T-cell (primary cell): ENCODE measurements at regions not wholly inside any gene's neighbourhood (a gene's known extent, or its start where the extent isn't known, plus 50 kb on each side); places are given as distances from the start of the nearest gene placed in this dataset.
"Not testable (repeated sequence)": the region's sequence is repeated elsewhere in the genome, so short reads cannot be mapped to it uniquely, and the experiment has no call there.

Experiments used
- ATAC-seq, 4 experiments: fragments of 200-7000 bp in 3 of 4; fragments of 150-1000 bp in 1 of 4; cut with Tn5 transposase; replicated peaks in 1 of 4; 1 replicate in 3 of 4; 2 replicates in 1 of 4; pipeline ENCODE4 v1.10.0; 2021; ENCODE audit warnings: moderate library complexity in 3 of 4, mild to moderate bottlenecking in 2 of 4, moderate number of reproducible peaks in 1 of 4
- CTCF ChIA-PET, 2 donors: fragments of 300-600 bp; sonication (Branson Sonifier 250); formaldehyde crosslinking; loops; one replicate each; lab custom pipeline; 2022; ENCODE audit warnings: antibody characterized with exemption in 2 of 2; lab: Charles Lee
- POLR2A ChIA-PET, 2 donors: fragments of 300-600 bp; sonication (Branson Sonifier 250); formaldehyde crosslinking; loops; one replicate each; lab custom pipeline; 2022; ENCODE audit warnings: antibody characterized with exemption in 2 of 2; lab: Charles Lee
- DNase-seq, 35 experiments: peaks; one replicate each; pipeline versions ENCODE4 v3.0.0 to v3.0.0-alpha.2; 2013 to 2023
- H3K27ac ChIP-seq: one replicate; pipeline ENCODE4 v1.5.1; 2013; ENCODE audit warnings: low read length
- H3K27me3 ChIP-seq, 2 experiments: replicated peaks in 1 of 2; 1 replicate in 1 of 2; 2 replicates in 1 of 2; pipeline versions ENCODE4 v1.6.1 to v1.7.0; 2013; ENCODE audit warnings: low read length in 1 of 2, mixed read lengths in 1 of 2; ENCODE audit not compliant: control insufficient read depth in 2 of 2, insufficient read depth in 2 of 2; ENCODE audit errors: extremely low read depth in 1 of 2
- H3K36me3 ChIP-seq, 2 donors: 1 replicate in 1 of 2; 2 replicates in 1 of 2; pipeline versions ENCODE4 v1.6.1 to v1.7.0; 2013; ENCODE audit warnings: low read length in 1 of 2; ENCODE audit not compliant: control insufficient read depth in 2 of 2, insufficient read depth in 1 of 2; ENCODE audit errors: extremely low read depth in 1 of 2
- H3K4me1 ChIP-seq, 2 experiments: 1 replicate in 1 of 2; 2 replicates in 1 of 2; pipeline versions ENCODE4 v1.6.1 to v1.7.0; 2013; ENCODE audit warnings: low read length in 2 of 2, mixed read lengths in 1 of 2; ENCODE audit not compliant: insufficient read depth in 2 of 2, control insufficient read depth in 1 of 2; ENCODE audit errors: extremely low read depth in 1 of 2
- H3K4me3 ChIP-seq, 2 donors: 1 replicate in 1 of 2; 2 replicates in 1 of 2; pipeline versions ENCODE4 v1.5.1 to v1.7.0; 2013; ENCODE audit warnings: mild to moderate bottlenecking in 2 of 2, low read length in 1 of 2, moderate library complexity in 1 of 2; ENCODE audit not compliant: control insufficient read depth in 1 of 2; ENCODE audit errors: extremely low read depth in 1 of 2
- H3K9me3 ChIP-seq: 2 replicates; pipeline ENCODE4 v1.7.0; 2013
- H3K27ac Mint-ChIP-seq, 2 donors: one replicate each; pipeline ENCODE4 v1.8.0; 2020 to 2021; ENCODE audit warnings: mild to moderate bottlenecking in 2 of 2, mixed read lengths in 2 of 2
- H3K27me3 Mint-ChIP-seq, 2 donors: one replicate each; pipeline ENCODE4 v1.8.0; 2021 to 2022; ENCODE audit warnings: mixed read lengths in 2 of 2
- H3K36me3 Mint-ChIP-seq: one replicate; pipeline ENCODE4 v1.8.0; 2021; ENCODE audit warnings: mixed read lengths
- H3K4me1 Mint-ChIP-seq, 3 donors: one replicate each; pipeline ENCODE4 v1.8.0; 2020 to 2022; ENCODE audit warnings: mixed read lengths in 3 of 3, mild to moderate bottlenecking in 1 of 3
- H3K4me3 Mint-ChIP-seq, 3 donors: one replicate each; pipeline ENCODE4 v1.8.0; 2020 to 2022; ENCODE audit warnings: mild to moderate bottlenecking in 3 of 3, mixed read lengths in 3 of 3, moderate library complexity in 3 of 3
- H3K9me3 Mint-ChIP-seq, 3 donors: one replicate each; pipeline ENCODE4 v1.8.0; 2020 to 2022; ENCODE audit warnings: mixed read lengths in 3 of 3
- WGBS: methylation state at CpG from one replicate; pipeline ENCODE4 v1.1.5; 2013; ENCODE audit warnings: missing lambda C conversion rate; ENCODE audit not compliant: insufficient coverage; 5-methylcytosine and 5-hydroxymethylcytosine counted together

DNA sequence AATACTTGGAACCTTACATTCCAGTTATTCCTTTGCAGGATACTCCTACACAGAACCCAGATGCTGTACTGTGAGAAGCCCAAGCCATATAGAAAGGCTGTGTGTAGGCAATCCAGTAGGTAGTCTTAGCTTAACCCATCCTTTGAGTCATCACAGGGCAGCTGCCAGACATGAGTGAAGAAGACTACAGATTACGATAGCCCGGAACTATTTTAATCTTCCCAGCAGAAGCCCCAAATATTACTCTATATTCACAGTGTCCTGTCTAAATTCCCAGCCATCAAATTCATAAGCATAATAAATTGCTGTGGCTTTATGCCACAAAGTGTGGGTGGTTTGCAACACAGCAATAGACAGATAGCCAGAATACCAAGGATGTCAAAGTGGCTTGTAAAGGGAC, 474.1 kb upstream of the STEAP1 start:
- no peak overlapping the region for H3K4me3 Mint-ChIP-seq
- H3K4me1 Mint-ChIP-seq = no peaks in the 10 kb centered on the region
- no peaks in the 10 kb centered on the region for H3K36me3 Mint-ChIP-seq
- ATAC-seq (no peak), DNase-seq (no peak)
- Histone ChIP-seq H3K9me3 (no peaks in the 10 kb centered on the region), H3K27me3 (no peaks in the 10 kb centered on the region), H3K4me3 (no peak overlapping the region), H3K36me3 (no peaks in the 10 kb centered on the region), H3K27ac (no peak overlapping the region), H3K4me1 (no peaks in the 10 kb centered on the region)
- H3K9me3 Mint-ChIP-seq = peaks cover 9 to 20% (median 16%) of the 10 kb centered on the region in 3 donors
- WGBS = no CpG with 5 or more reads among the region's 2 CpGs
- peaks cover 0 to 7% of the 10 kb centered on the region in 2 donors for H3K27me3 Mint-ChIP-seq
- POLR2A ChIA-PET = no interaction called here
- H3K27ac Mint-ChIP-seq = no peak overlapping the region
- CTCF ChIA-PET = no interaction called here

DNA sequence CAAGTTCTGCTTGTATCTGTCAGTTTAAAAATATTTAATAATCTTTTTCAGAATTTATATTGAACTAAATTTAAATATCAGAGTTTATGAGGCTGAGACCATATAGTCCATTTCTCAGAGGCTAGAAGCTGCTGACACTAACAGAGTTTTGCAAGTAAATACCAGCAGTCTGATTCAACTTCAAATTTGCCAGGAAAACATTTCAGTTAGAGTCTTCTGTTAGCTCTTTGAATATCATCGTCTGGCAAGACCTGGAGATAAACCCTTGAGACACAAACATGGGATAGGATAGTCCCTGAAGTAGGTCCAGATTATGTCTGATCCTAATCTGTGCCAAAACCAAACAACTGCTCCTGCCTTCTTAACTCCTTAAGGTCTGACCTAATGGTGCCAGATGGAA, 472.8 kb upstream of the STEAP1 start:
- peaks cover 9 to 15% (median 9%) of the 10 kb centered on the region in 3 donors for H3K9me3 Mint-ChIP-seq
- POLR2A ChIA-PET = no interaction called here
- H3K4me1 Mint-ChIP-seq = no peaks in the 10 kb centered on the region

DNA sequence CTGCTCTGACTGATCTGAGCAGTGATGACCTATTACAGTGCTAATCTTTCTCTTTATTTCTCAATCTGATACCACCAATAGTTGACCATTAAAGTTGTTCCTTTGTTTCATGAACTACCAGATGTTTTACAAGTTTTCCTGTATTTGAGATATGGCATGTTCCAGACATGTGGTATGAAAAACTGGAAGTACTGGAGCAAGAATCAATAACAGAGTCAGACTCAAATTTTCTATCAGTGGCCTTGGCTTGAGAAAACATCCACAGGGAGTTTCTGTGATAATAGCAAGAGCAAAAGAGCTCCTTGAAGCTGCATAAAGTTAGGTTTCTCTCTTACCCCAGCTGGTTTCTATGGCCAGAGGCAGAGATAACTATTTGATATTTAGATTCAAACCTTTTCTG, 469.0 kb upstream of the STEAP1 start:
- Mint-ChIP-seq H3K27ac (no peak overlapping the region), H3K4me3 (no peak overlapping the region), H3K27me3 (no peaks in the 10 kb centered on the region), H3K4me1 (no peaks in the 10 kb centered on the region), H3K36me3 (no peaks in the 10 kb centered on the region), H3K9me3 (peaks cover 0 to 2% (median 0%) of the 10 kb centered on the region in 3 donors)
- Histone ChIP-seq H3K27ac (no peak overlapping the region), H3K9me3 (no peaks in the 10 kb centered on the region), H3K4me3 (no peak overlapping the region), H3K4me1 (no peaks in the 10 kb centered on the region), H3K36me3 (no peaks in the 10 kb centered on the region), H3K27me3 (no peaks in the 10 kb centered on the region)
- ATAC-seq (no peak), DNase-seq (no peak)
- ChIA-PET CTCF (no interaction called here), POLR2A (no interaction called here)

More for the DNA sequence above, 472.8 kb upstream of the STEAP1 start:
- Mint-ChIP-seq H3K27me3 (no peaks in the 10 kb centered on the region), H3K36me3 (no peaks in the 10 kb centered on the region), H3K27ac (no peak overlapping the region), H3K4me3 (no peak overlapping the region)
- no peak overlapping the region for H3K4me3 ChIP-seq
- no peaks in the 10 kb centered on the region for H3K9me3 ChIP-seq
- H3K27ac ChIP-seq = no peak overlapping the region
- no peaks in the 10 kb centered on the region for H3K36me3 ChIP-seq
- CTCF ChIA-PET = no interaction called here
- no peaks in the 10 kb centered on the region for H3K4me1 ChIP-seq
- ATAC-seq = no peak
- no peaks in the 10 kb centered on the region for H3K27me3 ChIP-seq
- WGBS = no CpG with 5 or more reads among the region's 1 CpG
- no peak for DNase-seq

DNA sequence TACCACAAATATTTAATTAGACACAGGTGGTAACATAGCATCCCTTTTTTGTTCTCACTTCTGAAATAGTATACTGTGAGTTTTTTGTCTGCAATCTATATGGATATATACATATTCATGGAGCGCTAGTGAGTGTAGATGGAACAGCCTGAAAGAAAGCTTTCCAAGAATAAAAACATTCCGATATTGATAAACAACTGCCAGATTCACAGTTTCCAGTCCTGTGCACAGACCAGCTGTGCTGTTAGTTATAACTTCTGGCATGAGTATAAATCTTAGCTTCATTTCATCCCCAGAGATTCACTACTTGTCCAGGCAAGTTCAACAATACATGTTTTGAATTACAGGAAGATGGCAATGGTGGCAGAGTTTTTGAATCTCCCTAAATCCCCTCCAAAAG, 467.1 kb upstream of the STEAP1 start:
- H3K4me1 ChIP-seq = no peaks in the 10 kb centered on the region
- ATAC-seq (no peak), DNase-seq (no peak)
- ChIA-PET CTCF (no interaction called here), POLR2A (no interaction called here)
- H3K9me3 Mint-ChIP-seq = peaks cover 0 to 2% (median 0%) of the 10 kb centered on the region in 3 donors
- no peak overlapping the region for H3K4me3 ChIP-seq
- H3K27ac ChIP-seq = no peak overlapping the region
- WGBS = no CpG with 5 or more reads among the region's 2 CpGs
- no peak overlapping the region for H3K4me3 Mint-ChIP-seq
- no peaks in the 10 kb centered on the region for H3K4me1 Mint-ChIP-seq
- H3K27me3 ChIP-seq = no peaks in the 10 kb centered on the region
- no peaks in the 10 kb centered on the region for H3K36me3 ChIP-seq
- no peaks in the 10 kb centered on the region for H3K36me3 Mint-ChIP-seq
- no peak overlapping the region for H3K27ac Mint-ChIP-seq
- no peaks in the 10 kb centered on the region for H3K9me3 ChIP-seq
- H3K27me3 Mint-ChIP-seq = no peaks in the 10 kb centered on the region

DNA sequence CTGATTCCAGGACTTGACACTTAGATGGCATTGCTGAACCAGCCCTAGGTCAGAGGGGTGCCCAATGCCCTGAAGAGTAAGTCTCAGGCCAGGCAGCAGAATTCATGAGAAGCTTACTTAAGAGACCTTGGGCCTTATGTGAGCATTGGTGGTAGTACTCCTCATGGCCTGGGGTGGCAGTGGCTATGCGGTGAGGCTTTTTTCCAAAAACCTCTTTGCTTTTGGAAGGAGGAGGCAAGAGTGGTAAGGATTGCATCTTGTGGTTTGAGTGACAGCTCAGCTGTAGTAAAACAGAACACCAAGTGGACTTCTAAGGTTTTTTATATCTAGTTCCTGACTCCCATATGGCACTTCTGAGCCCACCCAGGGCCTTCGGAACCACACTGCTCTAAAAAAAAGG, 459.0 kb upstream of the STEAP1 start:
- no peak for DNase-seq
- Histone ChIP-seq H3K4me1 (no peaks in the 10 kb centered on the region), H3K9me3 (no peaks in the 10 kb centered on the region), H3K27me3 (no peaks in the 10 kb centered on the region), H3K27ac (no peak overlapping the region), H3K36me3 (no peaks in the 10 kb centered on the region), H3K4me3 (no peak overlapping the region)
- no peaks in the 10 kb centered on the region for H3K4me1 Mint-ChIP-seq
- peaks cover 6 to 38% (median 18%) of the 10 kb centered on the region in 3 donors for H3K9me3 Mint-ChIP-seq
- no peaks in the 10 kb centered on the region for H3K27me3 Mint-ChIP-seq
- no peak overlapping the region for H3K27ac Mint-ChIP-seq
- 100% methylated on average over 1 of the region's 2 CpGs for WGBS
- ATAC-seq = no peak
- no peaks in the 10 kb centered on the region for H3K36me3 Mint-ChIP-seq
- ChIA-PET POLR2A (no interaction called here), CTCF (no interaction called here)
- no peak overlapping the region for H3K4me3 Mint-ChIP-seq

DNA sequence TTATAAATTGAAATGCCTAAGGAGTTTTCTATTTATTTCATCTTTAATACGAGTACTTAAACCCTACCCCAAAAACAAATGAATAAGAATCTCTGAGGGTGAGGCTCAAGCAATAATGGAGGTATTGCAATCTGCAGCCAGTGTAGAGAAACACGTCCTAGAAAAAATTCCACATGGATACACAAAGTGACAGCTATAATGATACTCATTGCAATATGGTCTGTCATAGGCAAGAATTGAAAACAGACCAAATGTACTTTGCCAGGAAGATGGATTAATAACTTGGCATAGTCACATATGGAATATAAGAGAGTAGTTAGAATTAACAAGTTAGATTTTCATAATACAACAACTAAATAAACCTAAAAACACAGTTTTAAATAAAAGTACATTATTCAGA, 440.1 kb upstream of the STEAP1 start:
- ATAC-seq (no peak), DNase-seq (no peak)
- Mint-ChIP-seq H3K4me1 (no peaks in the 10 kb centered on the region), H3K9me3 (peaks cover 0 to 4% (median 2%) of the 10 kb centered on the region in 3 donors), H3K36me3 (no peaks in the 10 kb centered on the region), H3K27me3 (no peaks in the 10 kb centered on the region), H3K27ac (no peak overlapping the region), H3K4me3 (no peak overlapping the region)
- ChIA-PET POLR2A (no interaction called here), CTCF (no interaction called here)
- Histone ChIP-seq H3K4me1 (no peaks in the 10 kb centered on the region), H3K27me3 (no peaks in the 10 kb centered on the region), H3K36me3 (no peaks in the 10 kb centered on the region), H3K27ac (no peak overlapping the region), H3K4me3 (no peak overlapping the region), H3K9me3 (no peaks in the 10 kb centered on the region)
- no CpG with 5 or more reads among the region's 2 CpGs for WGBS

DNA sequence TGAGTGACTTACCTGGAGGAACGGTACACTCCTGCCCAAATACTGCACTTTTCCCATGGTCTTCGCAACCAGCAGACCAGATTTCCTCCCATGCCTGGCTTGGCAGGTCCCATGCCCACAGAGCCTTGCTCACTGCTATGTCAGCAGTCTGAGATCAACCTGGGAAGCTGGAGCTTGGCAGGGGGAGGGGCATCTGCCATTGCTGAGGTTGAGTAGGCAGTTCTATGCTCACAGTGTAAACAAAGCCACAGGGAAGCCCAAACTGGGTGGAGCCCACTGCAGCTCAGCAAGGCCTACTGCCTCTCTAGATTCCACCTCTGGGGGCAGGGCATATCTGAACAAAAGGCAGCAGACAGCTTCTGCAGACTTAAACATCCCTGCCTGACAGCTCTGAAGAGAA, 435.3 kb upstream of the STEAP1 start:
- DNase-seq, CTCF ChIA-PET, H3K9me3 ChIP-seq, H3K4me1 Mint-ChIP-seq, H3K36me3 Mint-ChIP-seq, H3K27me3 Mint-ChIP-seq, H3K4me3 Mint-ChIP-seq, H3K4me3 ChIP-seq, H3K27ac ChIP-seq, H3K36me3 ChIP-seq, H3K4me1 ChIP-seq, H3K27ac Mint-ChIP-seq, ATAC-seq, POLR2A ChIA-PET, H3K27me3 ChIP-seq: not testable (repeated sequence)
- H3K9me3 Mint-ChIP-seq = peaks cover 0 to 10% (median 2%) of the 10 kb centered on the region in 3 donors
- no CpG with 5 or more reads among the region's 2 CpGs for WGBS
